ENCODE measurements at regions not wholly inside any gene's neighbourhood (a gene's known extent, or its start where the extent isn't known, plus 50 kb on each side); places are given as distances from the start of the nearest gene placed in this dataset.

DNA sequence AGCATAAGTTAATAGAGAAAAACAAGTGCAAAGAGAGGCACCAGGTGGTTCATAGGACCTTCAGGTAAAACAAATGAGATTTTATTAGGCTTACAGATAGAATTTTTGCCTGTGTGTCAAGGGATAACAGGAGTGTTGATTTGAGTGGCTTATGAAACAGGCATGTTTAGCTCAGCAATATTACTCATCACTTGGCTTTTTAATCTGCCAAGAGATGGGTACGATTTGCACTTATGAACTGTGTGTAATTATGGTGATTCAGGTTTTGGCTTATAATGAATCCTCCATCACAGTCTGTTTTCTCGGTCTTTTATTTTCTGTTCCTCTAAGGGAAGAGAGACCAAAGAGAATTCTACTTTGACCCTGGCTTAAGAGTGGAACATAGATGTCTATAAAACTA is 199.3 kb downstream of the DMRTA1 start:
- H3K4me3 ChIP-seq, result no peak overlapping the region
- H3K36me3 ChIP-seq, result no peaks in the 10 kb centered on the region
- TF ChIP-seq, protein P1, sequence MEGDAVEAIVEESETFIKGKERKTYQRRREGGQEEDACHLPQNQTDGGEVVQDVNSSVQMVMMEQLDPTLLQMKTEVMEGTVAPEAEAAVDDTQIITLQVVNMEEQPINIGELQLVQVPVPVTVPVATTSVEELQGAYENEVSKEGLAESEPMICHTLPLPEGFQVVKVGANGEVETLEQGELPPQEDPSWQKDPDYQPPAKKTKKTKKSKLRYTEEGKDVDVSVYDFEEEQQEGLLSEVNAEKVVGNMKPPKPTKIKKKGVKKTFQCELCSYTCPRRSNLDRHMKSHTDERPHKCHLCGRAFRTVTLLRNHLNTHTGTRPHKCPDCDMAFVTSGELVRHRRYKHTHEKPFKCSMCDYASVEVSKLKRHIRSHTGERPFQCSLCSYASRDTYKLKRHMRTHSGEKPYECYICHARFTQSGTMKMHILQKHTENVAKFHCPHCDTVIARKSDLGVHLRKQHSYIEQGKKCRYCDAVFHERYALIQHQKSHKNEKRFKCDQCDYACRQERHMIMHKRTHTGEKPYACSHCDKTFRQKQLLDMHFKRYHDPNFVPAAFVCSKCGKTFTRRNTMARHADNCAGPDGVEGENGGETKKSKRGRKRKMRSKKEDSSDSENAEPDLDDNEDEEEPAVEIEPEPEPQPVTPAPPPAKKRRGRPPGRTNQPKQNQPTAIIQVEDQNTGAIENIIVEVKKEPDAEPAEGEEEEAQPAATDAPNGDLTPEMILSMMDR (IDR thresholded peaks at IDR 0.05), result no peak
- no peak for TF ChIP-seq POLR2A (IDR thresholded peaks at IDR 0.05)
- no peak for TF ChIP-seq POLR2AphosphoS5 (IDR thresholded peaks at IDR 0.05; ENCODE audit: insufficient read depth in 1 of 2, low read depth in 1 of 2)
- H3K27ac ChIP-seq, result no peak overlapping the region
- intact Hi-C loops (cut with DNase I), result no loop called here
- no peaks in the 10 kb centered on the region for H3K27me3 ChIP-seq
- DNase-seq (ENCODE audit: extremely low spot score in 2 of 2), result no peak
- no peaks in the 10 kb centered on the region for H3K4me1 ChIP-seq
- H3K9me3 ChIP-seq, result no peaks in the 10 kb centered on the region

DNA sequence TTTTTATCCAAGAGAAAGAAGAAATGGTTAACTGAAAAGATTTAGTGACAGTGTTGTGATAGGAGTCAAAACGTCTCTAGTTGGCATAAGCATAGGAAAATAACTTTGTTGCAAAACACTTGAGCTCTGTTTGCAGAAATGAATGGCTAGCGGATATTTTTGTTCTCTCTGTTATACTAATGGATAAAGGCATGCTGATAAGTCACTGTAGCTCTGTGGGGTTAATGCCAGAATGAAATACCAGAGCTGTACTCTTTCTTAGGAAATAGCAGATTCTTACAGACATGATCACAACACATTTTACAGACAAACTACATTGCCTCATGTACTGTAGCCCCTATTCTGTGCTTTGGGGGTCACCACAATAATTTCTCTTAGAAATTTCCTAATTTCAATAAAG is 202.8 kb downstream of the DMRTA1 start:
- Histone ChIP-seq H3K9me3 (no peaks in the 10 kb centered on the region), H3K36me3 (no peaks in the 10 kb centered on the region), H3K4me1 (no peaks in the 10 kb centered on the region), H3K4me3 (no peak overlapping the region), H3K27me3 (no peaks in the 10 kb centered on the region), H3K27ac (no peak overlapping the region)
- TF ChIP-seq POLR2AphosphoS5 (IDR thresholded peaks at IDR 0.05; ENCODE audit: insufficient read depth in 1 of 2, low read depth in 1 of 2) (no peak), POLR2A (IDR thresholded peaks at IDR 0.05) (no peak)
- TF ChIP-seq, protein P1 (IDR thresholded peaks at IDR 0.05), result no peak
- intact Hi-C loops (cut with DNase I), result no loop called here
- no peak for DNase-seq (ENCODE audit: extremely low spot score in 2 of 2)

DNA sequence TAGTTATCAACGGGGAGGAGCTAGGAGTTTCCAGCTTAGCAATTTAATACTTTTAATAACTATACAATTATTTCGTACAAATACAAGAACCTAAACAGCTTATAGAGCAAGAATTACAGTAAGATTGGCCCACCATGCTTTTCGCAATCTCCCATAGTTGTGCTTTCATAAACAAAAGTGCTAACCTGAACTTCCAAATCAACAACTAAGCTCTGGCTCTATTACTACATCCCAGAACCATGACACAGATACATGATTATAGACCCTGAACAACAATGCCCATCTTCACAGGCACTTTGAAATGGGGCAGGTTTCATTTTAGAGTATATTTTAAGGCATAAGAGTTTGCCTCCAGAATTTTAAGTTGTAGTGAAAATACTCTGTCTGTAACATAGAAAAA is 203.5 kb downstream of the DMRTA1 start:
- Histone ChIP-seq H3K27ac (no peak overlapping the region), H3K4me1 (no peaks in the 10 kb centered on the region)
- intact Hi-C loops (cut with DNase I), result no loop called here

DNA sequence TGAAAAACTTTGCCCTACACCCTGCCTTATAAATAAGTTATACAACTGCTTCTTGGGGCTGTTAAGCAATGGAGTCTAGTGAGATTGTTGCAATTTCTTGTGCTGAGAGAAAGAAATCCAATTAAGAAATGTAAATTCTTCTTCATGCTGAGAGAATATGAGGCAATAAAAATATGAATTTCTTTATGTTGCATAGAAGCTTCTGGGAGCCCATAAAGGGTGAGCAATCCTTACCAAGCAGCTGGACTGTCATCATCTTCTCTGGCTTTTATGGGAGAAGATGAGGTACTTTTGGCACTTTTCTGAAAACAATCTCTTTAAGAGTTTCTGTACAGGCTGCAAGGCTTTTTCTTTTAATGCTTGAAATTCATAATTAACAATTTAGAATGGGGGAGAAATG is 204.3 kb downstream of the DMRTA1 start:
- intact Hi-C loops (cut with DNase I), result no loop called here
- TF ChIP-seq, protein P1 (IDR thresholded peaks at IDR 0.05), result no peak
- no peak for TF ChIP-seq POLR2A (IDR thresholded peaks at IDR 0.05)
- TF ChIP-seq POLR2AphosphoS5 (IDR thresholded peaks at IDR 0.05; ENCODE audit: insufficient read depth in 1 of 2, low read depth in 1 of 2), result no peak

More for the DNA sequence above, 203.5 kb downstream of the DMRTA1 start:
- TF ChIP-seq POLR2A (IDR thresholded peaks at IDR 0.05), result no peak
- TF ChIP-seq POLR2AphosphoS5 (IDR thresholded peaks at IDR 0.05; ENCODE audit: insufficient read depth in 1 of 2, low read depth in 1 of 2), result no peak
- TF ChIP-seq, protein P1 (IDR thresholded peaks at IDR 0.05), result no peak
- H3K4me3 ChIP-seq, result no peak overlapping the region
- no peak for DNase-seq (ENCODE audit: extremely low spot score in 2 of 2)
- H3K27me3 ChIP-seq, result no peaks in the 10 kb centered on the region
- H3K36me3 ChIP-seq, result no peaks in the 10 kb centered on the region
- H3K9me3 ChIP-seq, result no peaks in the 10 kb centered on the region

DNA sequence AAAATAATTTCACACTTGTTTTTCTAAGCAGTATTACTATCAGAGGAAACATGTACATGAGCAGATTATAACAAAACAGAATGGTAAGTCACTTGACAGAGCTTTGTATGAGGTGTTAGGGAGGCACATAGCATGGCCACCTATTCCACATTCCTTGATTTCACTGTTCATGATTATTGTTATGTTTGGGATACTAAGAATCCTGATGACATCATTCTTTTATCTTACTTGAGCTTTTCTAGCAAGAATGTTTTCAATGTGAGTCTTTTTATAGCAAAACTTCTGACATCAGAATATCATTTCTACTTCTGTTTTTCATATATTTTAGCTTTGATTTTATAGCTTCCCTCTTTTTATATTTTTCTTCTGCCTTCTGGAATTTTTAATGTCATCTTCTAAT is 208.2 kb downstream of the DMRTA1 start:
- Histone ChIP-seq H3K9me3 (no peaks in the 10 kb centered on the region), H3K4me1 (no peaks in the 10 kb centered on the region), H3K27me3 (no peaks in the 10 kb centered on the region), H3K27ac (no peak overlapping the region), H3K4me3 (no peak overlapping the region), H3K36me3 (no peaks in the 10 kb centered on the region)
- DNase-seq (ENCODE audit: extremely low spot score in 2 of 2), result no peak
- TF ChIP-seq POLR2AphosphoS5 (IDR thresholded peaks at IDR 0.05; ENCODE audit: insufficient read depth in 1 of 2, low read depth in 1 of 2), result no peak
- TF ChIP-seq, protein P1 (IDR thresholded peaks at IDR 0.05), result no peak
- no peak for TF ChIP-seq POLR2A (IDR thresholded peaks at IDR 0.05)
- intact Hi-C loops (cut with DNase I), result no loop called here

More for the DNA sequence above, 204.3 kb downstream of the DMRTA1 start:
- H3K27me3 ChIP-seq, result no peaks in the 10 kb centered on the region
- H3K4me1 ChIP-seq, result no peaks in the 10 kb centered on the region
- H3K27ac ChIP-seq, result no peak overlapping the region
- H3K9me3 ChIP-seq, result no peaks in the 10 kb centered on the region
- H3K36me3 ChIP-seq, result no peaks in the 10 kb centered on the region
- no peak overlapping the region for H3K4me3 ChIP-seq
- DNase-seq (ENCODE audit: extremely low spot score in 2 of 2), result no peak

All from vagina (tissue), 2 donors.